Adrenal gland (tissue), 9 donors: ENCODE measurements at regions not wholly inside any gene's neighbourhood (a gene's known extent, or its start where the extent isn't known, plus 50 kb on each side); places are given as distances from the start of the nearest gene placed in this dataset.

ENCODE experiments used
- DNase-seq, 7 donors: peaks; one replicate each; pipeline ENCODE4 v3.0.0-alpha.2; 2019 to 2020
- H3K27ac ChIP-seq, 5 donors: fragments of 200-600 bp; sonication (generic) in 4 of 5; 1 replicate in 3 of 5; 2 replicates in 2 of 5; pipeline versions ENCODE4 v1.5.1 to v1.8.0; 2016 to 2020; ENCODE audit warnings: mild to moderate bottlenecking in 1 of 5
- H3K27me3 ChIP-seq: fragments of 200-600 bp; 2 replicates; pipeline ENCODE4 v1.8.0; 2021
- H3K36me3 ChIP-seq, 2 donors: fragments of 200-600 bp; replicated peaks in 1 of 2; 1 replicate in 1 of 2; 2 replicates in 1 of 2; pipeline versions ENCODE4 v1.5.1 to v1.8.0; 2018 to 2022
- H3K4me1 ChIP-seq, 2 donors: fragments of 200-600 bp; replicated peaks in 1 of 2; 1 replicate in 1 of 2; 2 replicates in 1 of 2; pipeline versions ENCODE4 v1.5.1 to v1.8.0; 2018 to 2021
- H3K4me3 ChIP-seq, 4 donors: fragments of 200-600 bp; sonication (generic) in 3 of 4; one replicate each; pipeline ENCODE4 v1.5.1; 2016 to 2018
- H3K9me3 ChIP-seq, 3 donors: fragments of 200-600 bp; sonication (generic) in 1 of 3; replicated peaks in 1 of 3; 1 replicate in 2 of 3; 2 replicates in 1 of 3; pipeline versions ENCODE4 v1.5.1 to v1.8.0; 2016 to 2021
- CTCF ChIP-seq, 6 experiments: fragments of 450-650 bp in 4 of 6; fragments of 200-600 bp in 2 of 6; sonication (generic) in 1 of 6; IDR thresholded peaks; 1 replicate in 5 of 6; 2 replicates in 1 of 6; pipeline versions ENCODE4 v1.5.1 to v1.8.0; 2016 to 2021; ENCODE audit warnings: antibody characterized with exemption in 6 of 6, mild to moderate bottlenecking in 2 of 6, moderate library complexity in 1 of 6
- POLR2A ChIP-seq, 2 donors: fragments of 450-650 bp; IDR thresholded peaks; one replicate each; pipeline ENCODE4 v1.6.1; 2017; ENCODE audit warnings: antibody characterized with exemption in 2 of 2, mild to moderate bottlenecking in 2 of 2, moderate library complexity in 1 of 2
- WGBS, 4 donors: extraction: QIAGEN DNeasy Blood & Tissue Kit in 2 of 4; methylation state at CpG; one replicate each; pipeline versions ENCODE4 v1.1.5 to v1.1.7; 2013 to 2017; 5-methylcytosine and 5-hydroxymethylcytosine counted together
- intact Hi-C, 2 donors: fragments of 100-400 bp; cut with DNase I; formaldehyde crosslinking; loops; one replicate each; pipeline versions ENCODE4 v1.14.1 to v1.15.0; 2022 to 2023
- donor health status: healthy with polysubstance abuse.
- donor health status: Bipolar disorder and iron deficiency.
- donor health status: DM: yes; HTN: yes; CAD: no.
- donor health status: DM: no; HTN: no; CAD: no.
- donor health status: DM: no; HTN: no; CAD: no.

GRCh38 chr9:28887188-28887884 is 1314.1 kb upstream of the C9orf72 start:
- Histone ChIP-seq H3K4me3 (no peak overlapping the region), H3K36me3 (no peaks in the 10 kb centered on the region), H3K4me1 (no peaks in the 10 kb centered on the region), H3K9me3 (no peaks in the 10 kb centered on the region), H3K27me3 (no peaks in the 10 kb centered on the region), H3K27ac (no peak overlapping the region)
- WGBS, 4 donors = 77 to 80% (median 78%) methylated on average over 2 of the region's 2 CpGs
- no peak for TF ChIP-seq POLR2A (IDR thresholded peaks at IDR 0.05)
- TF ChIP-seq CTCF (IDR thresholded peaks at IDR 0.05) = no peak
- intact Hi-C loops = no loop called here
- DNase-seq = no peak

- intact Hi-C loops = no loop called here
- WGBS, 4 donors = 29 to 61% (median 60%) methylated on average over 1 of the region's 1 CpG
- Histone ChIP-seq H3K4me3 (no peak overlapping the region), H3K4me1 (no peaks in the 10 kb centered on the region), H3K9me3 (no peaks in the 10 kb centered on the region), H3K27me3 (no peaks in the 10 kb centered on the region), H3K36me3 (no peaks in the 10 kb centered on the region), H3K27ac (no peak overlapping the region)
- no peak for TF ChIP-seq POLR2A (IDR thresholded peaks at IDR 0.05)
- TF ChIP-seq CTCF (IDR thresholded peaks at IDR 0.05) = no peak
- no peak for DNase-seq
Observed at GRCh38 chr9:28888806-28889205, 1315.5 kb upstream of the C9orf72 start.

- no peaks in the 10 kb centered on the region for H3K36me3 ChIP-seq
- no peak overlapping the region for H3K27ac ChIP-seq
- TF ChIP-seq CTCF (IDR thresholded peaks at IDR 0.05) (no peak), POLR2A (IDR thresholded peaks at IDR 0.05) (no peak)
- no peaks in the 10 kb centered on the region for H3K9me3 ChIP-seq
- intact Hi-C loops = no loop called here
- H3K4me1 ChIP-seq = no peaks in the 10 kb centered on the region
- no peaks in the 10 kb centered on the region for H3K27me3 ChIP-seq
- 41 to 63% (median 50%) methylated on average over 1 of the region's 1 CpG for WGBS, 4 donors
- DNase-seq = no peak
- H3K4me3 ChIP-seq = no peak overlapping the region
Observed at GRCh38 chr9:28892538-28892937, 1319.3 kb upstream of the C9orf72 start.

GRCh38 chr9:28899267-28899666 is 1326.0 kb upstream of the C9orf72 start:
- Histone ChIP-seq H3K9me3 (no peaks in the 10 kb centered on the region), H3K4me3 (no peak overlapping the region), H3K36me3 (no peaks in the 10 kb centered on the region), H3K27ac (no peak overlapping the region), H3K27me3 (no peaks in the 10 kb centered on the region), H3K4me1 (no peaks in the 10 kb centered on the region)
- no peak for DNase-seq
- intact Hi-C loops = no loop called here
- TF ChIP-seq POLR2A (IDR thresholded peaks at IDR 0.05) (no peak), CTCF (IDR thresholded peaks at IDR 0.05) (no peak)
